Kidney epithelial cell (primary cell): ENCODE measurements at regions not wholly inside any gene's neighbourhood (a gene's known extent, or its start where the extent isn't known, plus 50 kb on each side); places are given as distances from the start of the nearest gene placed in this dataset.
"Not testable (repeated sequence)": the region's sequence is repeated elsewhere in the genome, so short reads cannot be mapped to it uniquely, and the experiment has no call there.

Source experiments
- DNase-seq: peaks from one replicate; pipeline ENCODE4 v3.0.0-alpha.2; 2010; ENCODE audit warnings: low read depth
- H3K27me3 ChIP-seq: 2 replicates; pipeline ENCODE4 v1.6.0; 2011; ENCODE audit warnings: low read length; ENCODE audit not compliant: control insufficient read depth, insufficient read depth
- H3K36me3 ChIP-seq: 2 replicates; pipeline ENCODE4 v1.5.1; 2011; ENCODE audit warnings: low read length; ENCODE audit not compliant: control insufficient read depth, insufficient read depth
- H3K4me3 ChIP-seq: 2 replicates; pipeline ENCODE4 v1.5.1; 2011; ENCODE audit warnings: low read depth, mild to moderate bottlenecking, control low read depth, low read length
- TF ChIP-seq, protein P1 (sequence below): IDR thresholded peaks from 2 replicates; pipeline ENCODE4 v1.5.1; 2011; ENCODE audit warnings: mild to moderate bottlenecking, moderate library complexity, low read length, control low read depth, inconsistent platforms; ENCODE audit not compliant: insufficient read depth, poor library complexity, severe bottlenecking

DNA sequence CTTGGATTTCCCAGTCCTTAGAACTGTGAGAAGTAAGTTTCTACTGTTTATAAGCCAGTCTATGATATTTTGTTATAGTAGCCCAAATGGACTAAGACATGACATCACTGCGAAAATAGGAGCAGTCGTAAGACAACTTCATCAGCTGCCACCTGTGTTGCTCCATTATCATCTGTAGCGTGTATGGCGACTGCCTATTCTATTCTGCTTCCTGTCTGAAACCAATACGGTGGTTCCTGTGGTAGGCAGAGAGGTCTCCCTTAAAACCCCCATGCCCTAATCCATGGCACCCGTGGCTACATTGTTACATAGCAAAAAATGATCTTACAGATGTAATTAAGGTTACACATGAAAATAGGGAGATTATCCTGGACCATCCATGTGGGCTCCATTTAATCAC is 105.4 kb upstream of the FAT1 start:
- no peaks in the 10 kb centered on the region for H3K27me3 ChIP-seq
- no peak overlapping the region for H3K4me3 ChIP-seq
- DNase-seq, result no peak
- no peaks in the 10 kb centered on the region for H3K36me3 ChIP-seq
- TF ChIP-seq, protein P1, sequence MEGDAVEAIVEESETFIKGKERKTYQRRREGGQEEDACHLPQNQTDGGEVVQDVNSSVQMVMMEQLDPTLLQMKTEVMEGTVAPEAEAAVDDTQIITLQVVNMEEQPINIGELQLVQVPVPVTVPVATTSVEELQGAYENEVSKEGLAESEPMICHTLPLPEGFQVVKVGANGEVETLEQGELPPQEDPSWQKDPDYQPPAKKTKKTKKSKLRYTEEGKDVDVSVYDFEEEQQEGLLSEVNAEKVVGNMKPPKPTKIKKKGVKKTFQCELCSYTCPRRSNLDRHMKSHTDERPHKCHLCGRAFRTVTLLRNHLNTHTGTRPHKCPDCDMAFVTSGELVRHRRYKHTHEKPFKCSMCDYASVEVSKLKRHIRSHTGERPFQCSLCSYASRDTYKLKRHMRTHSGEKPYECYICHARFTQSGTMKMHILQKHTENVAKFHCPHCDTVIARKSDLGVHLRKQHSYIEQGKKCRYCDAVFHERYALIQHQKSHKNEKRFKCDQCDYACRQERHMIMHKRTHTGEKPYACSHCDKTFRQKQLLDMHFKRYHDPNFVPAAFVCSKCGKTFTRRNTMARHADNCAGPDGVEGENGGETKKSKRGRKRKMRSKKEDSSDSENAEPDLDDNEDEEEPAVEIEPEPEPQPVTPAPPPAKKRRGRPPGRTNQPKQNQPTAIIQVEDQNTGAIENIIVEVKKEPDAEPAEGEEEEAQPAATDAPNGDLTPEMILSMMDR, result no peak

DNA sequence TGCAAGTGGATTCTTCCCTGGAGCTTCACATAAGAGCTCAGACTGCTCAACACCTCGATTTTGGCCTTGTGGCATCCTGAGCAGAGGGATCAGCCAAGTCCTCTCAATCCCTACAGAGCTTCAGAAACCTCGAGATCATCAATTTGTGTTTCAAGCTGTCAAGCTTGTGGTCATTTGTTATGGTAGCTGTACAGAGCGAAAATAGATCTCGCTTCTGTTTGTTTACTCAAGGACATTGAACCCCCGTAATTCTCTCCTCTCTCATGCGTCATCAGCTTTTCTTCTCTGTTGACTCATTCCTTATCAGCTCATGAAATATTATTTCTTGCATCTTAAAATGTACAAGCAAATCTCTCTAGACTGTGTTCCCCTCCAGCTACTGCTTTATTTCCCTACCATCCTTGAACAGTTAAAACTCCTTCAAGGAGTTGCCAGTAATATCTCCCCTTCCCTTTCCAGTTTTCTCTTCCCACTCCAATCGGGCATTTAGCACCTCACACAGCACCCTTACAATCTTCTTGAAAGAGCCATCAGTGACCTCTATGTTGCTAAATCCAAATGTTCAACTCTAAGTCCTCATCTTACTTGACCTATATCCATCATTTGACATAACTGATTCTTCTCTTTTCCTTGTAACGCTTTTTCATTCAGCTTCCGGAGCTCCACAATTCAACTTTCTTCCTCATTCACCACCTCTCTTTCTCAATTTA is 106.2 kb upstream of the FAT1 start:
- H3K36me3 ChIP-seq, result no peaks in the 10 kb centered on the region
- no peaks in the 10 kb centered on the region for H3K27me3 ChIP-seq
- no peak overlapping the region for H3K4me3 ChIP-seq
- DNase-seq, result peak; percentile 47
- TF ChIP-seq, protein P1, result no peak

DNA sequence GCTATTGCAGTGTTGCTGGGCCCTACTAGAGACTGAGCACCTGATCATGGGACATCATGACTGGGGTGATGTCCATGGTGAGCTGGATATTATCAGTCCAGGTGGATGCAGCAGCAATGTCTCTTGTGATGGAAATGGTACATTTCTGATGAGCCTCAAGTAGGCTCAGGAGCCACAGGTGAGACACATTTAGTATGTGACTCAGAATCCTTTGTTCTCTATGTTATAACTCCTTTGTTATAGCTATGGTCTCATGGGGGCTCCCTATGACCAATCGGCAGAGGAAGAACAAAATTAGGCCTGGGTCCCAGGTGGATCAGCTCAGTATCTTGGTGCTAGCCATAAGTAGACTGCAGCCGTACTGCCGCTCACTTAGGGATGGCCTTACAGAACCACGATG is 107.9 kb upstream of the FAT1 start:
- no peaks in the 10 kb centered on the region for H3K36me3 ChIP-seq
- no peak overlapping the region for H3K4me3 ChIP-seq
- DNase-seq, result no peak
- TF ChIP-seq, protein P1, result no peak
- no peaks in the 10 kb centered on the region for H3K27me3 ChIP-seq

GRCh38 chr4:186832906-186833305 is 109.2 kb upstream of the FAT1 start:
- Histone ChIP-seq H3K4me3 (no peak overlapping the region), H3K27me3 (no peaks in the 10 kb centered on the region), H3K36me3 (no peaks in the 10 kb centered on the region)
- no peak for DNase-seq
- TF ChIP-seq, protein P1, result no peak

- not testable (repeated sequence) for H3K36me3 ChIP-seq, DNase-seq, H3K27me3 ChIP-seq, H3K4me3 ChIP-seq
Measured at GRCh38 chr4:186837463-186837862, 113.8 kb upstream of the FAT1 start.

- TF ChIP-seq, protein P1, result no peak
- no peaks in the 10 kb centered on the region for H3K27me3 ChIP-seq
- H3K4me3 ChIP-seq, result no peak overlapping the region
- DNase-seq, result no peak
- H3K36me3 ChIP-seq, result no peaks in the 10 kb centered on the region
Measured at GRCh38 chr4:186838295-186838694, 114.6 kb upstream of the FAT1 start.
